ENCODE measurements at regions not wholly inside any gene's neighbourhood (a gene's known extent, or its start where the extent isn't known, plus 50 kb on each side); places are given as distances from the start of the nearest gene placed in this dataset.
"Not testable (repeated sequence)": the region's sequence is repeated elsewhere in the genome, so short reads cannot be mapped to it uniquely, and the experiment has no call there.

- DNase-seq: not testable (repeated sequence)
These were observed 202.4 kb downstream of the FAM43A start for GRCh38 chr3:194888062-194888461.

- DNase-seq: no peak
These were observed 203.2 kb downstream of the FAM43A start for GRCh38 chr3:194888916-194889315.

GRCh38 chr3:194890091-194890490, 204.4 kb downstream of the FAM43A start:
- DNase-seq: no peak

- DNase-seq: no peak
These were observed 207.7 kb downstream of the FAM43A start for GRCh38 chr3:194893121-194893987.

- no peak for DNase-seq
These were observed 208.9 kb downstream of the FAM43A start for GRCh38 chr3:194894538-194894937.

GRCh38 chr3:194900854-194901522, 215.3 kb downstream of the FAM43A start:
- no peak for DNase-seq

GRCh38 chr3:194903447-194903846, 217.8 kb downstream of the FAM43A start:
- DNase-seq: not testable (repeated sequence)

- DNase-seq: not testable (repeated sequence)
These were observed 219.3 kb downstream of the FAM43A start for GRCh38 chr3:194904999-194905398.

GRCh38 chr3:194905696-194906095, 220.0 kb downstream of the FAM43A start:
- DNase-seq: no peak

GRCh38 chr3:194906229-194906629, 220.5 kb downstream of the FAM43A start:
- DNase-seq: no peak

GRCh38 chr3:194906970-194907629, 221.4 kb downstream of the FAM43A start:
- no peak for DNase-seq

GRCh38 chr3:194907811-194908210, 222.1 kb downstream of the FAM43A start:
- DNase-seq: no peak

GRCh38 chr3:194908496-194908895, 222.8 kb downstream of the FAM43A start:
- DNase-seq: no peak

- no peak for DNase-seq
These were observed 223.3 kb downstream of the FAM43A start for GRCh38 chr3:194908972-194909371.

- DNase-seq: no peak
These were observed 224.8 kb downstream of the FAM43A start for GRCh38 chr3:194910414-194910984.

- DNase-seq: no peak
These were observed 227.6 kb downstream of the FAM43A start for GRCh38 chr3:194913316-194913715.

GRCh38 chr3:194924889-194925288, 239.2 kb downstream of the FAM43A start:
- not testable (repeated sequence) for DNase-seq

GRCh38 chr3:194925614-194926013, 239.9 kb downstream of the FAM43A start:
- no peak for DNase-seq

GRCh38 chr3:194928227-194928626, 242.5 kb downstream of the FAM43A start:
- DNase-seq: no peak

- DNase-seq: no peak
These were observed 243.3 kb downstream of the FAM43A start for GRCh38 chr3:194928831-194929577.

GRCh38 chr3:194929578-194929960, 243.9 kb downstream of the FAM43A start:
- no peak for DNase-seq

GRCh38 chr3:194930377-194931204, 244.9 kb downstream of the FAM43A start:
- DNase-seq: no peak
